CD4-positive, alpha-beta T cell treated with Interleukin-6 for 4 hours (primary cell): ENCODE measurements at regions not wholly inside any gene's neighbourhood (a gene's known extent, or its start where the extent isn't known, plus 50 kb on each side); places are given as distances from the start of the nearest gene placed in this dataset.

Experiments used
- DNase-seq: peaks from one replicate; pipeline ENCODE4 v3.0.0-alpha.2; 2020; ENCODE audit warnings: mixed read lengths

- DNase-seq, result peak; percentile 9
Observed at GRCh38 chr16:86664522-86665318, 86.4 kb downstream of the FOXL1 start.

- DNase-seq, result no peak
Observed at GRCh38 chr16:86665319-86665675, 86.9 kb downstream of the FOXL1 start.

DNA sequence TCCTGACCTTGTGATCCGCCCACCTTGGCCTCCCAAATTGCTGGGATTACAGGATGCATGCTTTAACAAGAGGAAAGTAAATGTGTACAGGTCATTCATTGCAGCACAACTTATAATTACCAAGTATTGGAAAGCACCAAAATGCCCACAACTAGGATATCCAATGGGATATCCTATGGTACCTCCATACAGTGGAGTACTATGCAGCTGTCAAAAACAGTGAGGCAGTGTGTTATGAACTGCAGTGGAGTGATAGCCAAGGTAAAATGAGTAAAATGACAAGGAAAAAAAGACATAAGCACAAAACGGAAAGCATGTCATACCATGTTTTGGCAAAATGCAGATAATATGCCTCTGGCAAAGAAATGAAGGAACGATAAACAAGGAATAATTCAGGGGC lies 87.6 kb downstream of the FOXL1 start:
- no peak for DNase-seq

DNA sequence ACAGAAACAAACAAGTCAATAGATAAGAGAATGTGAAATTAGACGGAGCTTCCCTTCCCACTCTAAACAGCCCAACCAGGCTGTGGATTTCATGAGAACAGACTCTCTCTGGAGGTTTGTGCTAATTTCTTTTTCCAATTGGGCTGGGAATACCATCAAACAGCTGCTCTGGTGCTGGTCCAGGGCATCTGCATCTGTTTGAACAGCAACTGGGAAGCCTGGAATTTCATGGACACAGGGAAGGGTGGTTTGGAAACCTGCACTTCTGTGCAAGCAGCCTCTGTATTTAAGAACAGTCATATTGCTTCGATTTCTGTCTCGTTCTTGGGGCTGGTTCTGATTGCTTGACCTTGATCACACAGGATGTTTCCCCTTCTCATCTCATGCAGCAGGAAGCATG lies 88.7 kb downstream of the FOXL1 start:
- no peak for DNase-seq

DNA sequence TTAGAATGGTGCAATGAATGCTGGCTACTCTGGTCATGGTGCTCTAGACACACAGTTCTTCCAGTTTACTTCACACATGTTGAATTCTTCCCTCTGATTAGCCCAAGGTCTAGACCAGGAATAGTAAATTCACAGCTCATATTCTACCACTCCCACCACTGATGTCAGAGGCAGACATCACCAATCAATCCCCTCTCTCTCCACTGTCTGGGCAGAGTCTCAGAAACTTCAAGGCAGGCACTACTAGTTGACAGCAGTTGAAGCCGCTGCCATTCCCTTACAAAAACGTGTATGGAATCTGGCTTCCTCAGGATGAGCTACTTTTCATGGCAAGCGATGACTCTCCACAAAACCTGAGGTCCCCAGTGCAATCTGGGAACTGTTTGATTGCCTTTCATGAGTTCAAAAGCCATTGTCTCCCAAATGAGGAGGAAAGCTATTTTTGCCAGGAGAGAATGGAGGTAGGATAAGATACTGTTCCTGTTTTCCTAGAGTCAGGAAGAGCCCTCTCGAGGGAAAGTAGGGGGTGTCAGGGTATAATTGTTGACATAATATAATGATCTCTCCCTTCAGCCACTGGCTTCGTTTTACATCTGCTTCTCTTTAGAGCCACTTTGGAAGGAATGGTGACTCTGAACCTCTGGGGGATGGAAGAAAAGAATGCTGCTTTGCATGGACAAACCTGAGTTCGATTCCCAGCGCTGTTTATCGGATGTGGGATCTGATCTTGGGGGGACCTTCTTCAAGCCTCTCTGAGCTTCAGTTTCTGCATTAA lies 90.0 kb downstream of the FOXL1 start:
- DNase-seq, result no peak

- no peak for DNase-seq
Observed at GRCh38 chr16:86669285-86669805, 91.0 kb downstream of the FOXL1 start.

GRCh38 chr16:86669937-86670749 lies 91.8 kb downstream of the FOXL1 start:
- DNase-seq, result no peak

- no peak for DNase-seq
Observed at GRCh38 chr16:86670750-86671234, 92.4 kb downstream of the FOXL1 start.

GRCh38 chr16:86671486-86672178 lies 93.3 kb downstream of the FOXL1 start:
- no peak for DNase-seq

DNA sequence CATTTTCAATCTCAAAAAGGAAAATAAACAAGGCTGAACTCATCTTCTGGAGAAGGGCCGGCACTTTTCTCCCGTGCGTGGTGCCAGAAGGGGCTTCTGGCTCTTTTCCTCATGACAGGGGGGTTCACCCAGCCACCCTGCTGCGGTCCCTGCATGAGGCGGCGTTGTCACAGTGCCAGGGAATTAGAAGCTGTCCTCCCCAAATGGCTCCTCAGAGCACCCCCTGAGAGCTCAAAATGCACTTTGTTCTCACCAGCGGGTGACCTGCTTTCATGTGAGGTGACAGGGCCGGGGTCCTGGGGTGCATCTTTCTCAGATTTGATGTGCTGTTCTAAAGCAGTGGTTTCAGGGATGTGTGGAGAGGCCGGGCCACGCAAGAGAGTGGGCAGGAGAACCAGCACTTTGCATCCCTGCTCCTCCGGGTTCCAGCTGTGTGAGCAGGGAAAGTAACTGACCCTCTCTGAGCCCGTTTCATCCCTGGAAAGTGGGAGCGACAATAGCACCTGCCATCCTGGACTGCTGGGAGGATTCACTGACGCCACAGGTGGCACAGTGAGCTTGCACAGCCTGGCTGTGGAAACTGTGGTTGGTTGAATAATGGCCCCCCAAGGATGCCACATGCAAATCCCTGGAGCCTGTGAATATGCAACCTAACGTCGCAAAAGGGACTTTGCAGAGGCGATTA lies 94.0 kb downstream of the FOXL1 start:
- DNase-seq, result no peak

DNA sequence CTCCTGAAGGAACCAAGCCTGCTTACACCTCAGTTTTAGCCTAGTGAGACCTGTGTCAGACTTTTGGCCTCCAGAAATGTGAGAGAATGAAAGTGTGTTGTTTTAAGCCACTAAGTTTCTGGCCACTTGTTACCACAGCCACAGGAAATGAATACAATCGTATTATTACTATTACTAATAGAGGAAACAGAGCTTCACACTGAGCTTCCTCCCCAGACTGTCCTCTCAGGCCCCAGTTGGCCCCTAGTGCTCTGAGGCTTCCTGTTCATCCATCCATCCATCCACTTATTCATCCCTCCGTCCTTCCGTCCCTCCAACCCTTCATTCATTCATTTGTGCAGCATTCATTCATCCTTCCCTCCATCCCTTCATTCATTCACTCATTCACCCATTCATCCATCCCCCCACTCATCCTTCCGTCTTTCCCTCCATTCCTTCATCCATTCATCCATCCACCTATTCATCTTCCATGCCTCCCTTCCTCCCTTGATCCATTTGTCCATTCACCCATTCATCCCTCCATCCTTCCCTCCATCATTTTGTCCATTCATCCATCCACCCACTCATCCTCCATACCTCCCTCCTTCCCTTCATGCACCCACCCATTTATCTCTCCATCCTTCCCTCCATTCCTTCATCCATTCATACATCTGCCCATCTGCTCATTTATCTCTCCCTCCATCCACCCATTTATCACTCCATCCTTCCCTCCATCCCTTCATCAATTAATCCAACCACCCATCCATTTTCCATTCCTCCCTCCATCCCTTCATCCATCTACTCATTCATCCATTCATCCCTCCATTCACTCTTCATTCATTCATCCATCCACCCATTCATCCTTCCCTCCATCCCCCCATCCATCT lies 95.0 kb downstream of the FOXL1 start:
- no peak for DNase-seq

- DNase-seq, result no peak
Observed at GRCh38 chr16:86673956-86674453, 95.7 kb downstream of the FOXL1 start.

DNA sequence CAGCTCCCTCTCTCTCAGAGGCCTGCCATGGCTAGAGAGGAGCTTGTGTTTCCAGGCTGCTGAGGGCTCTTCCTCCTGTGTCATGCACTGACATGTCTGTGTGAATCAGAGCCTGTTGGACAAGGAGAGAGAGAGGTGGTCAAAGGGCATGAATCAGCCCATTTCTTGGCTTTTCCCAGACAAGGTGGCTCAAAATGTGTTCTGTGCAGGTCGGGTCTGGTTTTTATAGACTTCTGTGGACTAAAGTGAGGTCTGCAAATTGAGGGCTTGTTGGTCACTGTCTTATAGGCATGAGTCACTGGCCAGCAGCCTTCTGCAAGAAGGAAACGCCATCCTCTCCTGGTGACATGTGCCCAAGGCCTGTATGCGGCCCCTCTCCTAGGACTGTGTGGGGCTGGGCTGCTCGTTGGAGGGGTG lies 97.9 kb downstream of the FOXL1 start:
- no peak for DNase-seq

GRCh38 chr16:86679490-86679889 lies 101.1 kb downstream of the FOXL1 start:
- no peak for DNase-seq

- no peak for DNase-seq
Observed at GRCh38 chr16:86680162-86680561, 101.8 kb downstream of the FOXL1 start.

DNA sequence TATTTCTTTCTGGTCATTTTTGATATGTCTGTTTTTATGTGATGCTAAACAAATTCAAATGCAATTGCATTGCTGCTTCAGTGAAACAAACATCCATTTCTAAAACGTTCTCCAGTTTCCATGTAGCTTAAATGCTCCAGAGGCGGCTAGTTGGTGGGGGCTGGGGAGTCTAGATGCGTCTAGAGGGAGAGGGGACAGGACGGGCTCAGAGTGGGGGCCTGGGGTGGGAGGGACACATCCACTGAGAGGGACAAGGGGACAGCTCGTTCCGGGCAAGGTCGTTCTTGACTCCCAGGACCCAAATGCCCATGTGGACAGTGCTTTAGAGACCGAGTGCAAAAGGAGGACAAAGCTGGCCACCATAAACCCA lies 102.3 kb downstream of the FOXL1 start:
- no peak for DNase-seq

- no peak for DNase-seq
Observed at GRCh38 chr16:86681031-86681756, 102.8 kb downstream of the FOXL1 start.

DNA sequence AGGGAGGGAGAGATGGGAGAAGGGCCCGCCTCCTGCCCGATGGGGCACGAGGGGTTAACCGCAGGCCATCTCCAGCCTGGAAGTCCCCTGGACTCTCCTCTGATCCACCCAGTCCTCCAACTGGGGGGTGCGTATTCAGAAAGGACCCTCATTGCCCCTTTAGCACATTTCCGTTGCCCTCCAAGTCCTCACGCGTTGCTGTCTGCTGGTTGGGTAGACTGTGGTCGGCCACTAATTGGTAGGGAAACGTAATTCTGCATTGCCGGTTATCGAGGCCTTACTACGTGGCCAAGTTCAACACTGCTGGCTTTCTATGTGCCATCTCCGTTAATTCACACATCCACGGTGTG lies 103.4 kb downstream of the FOXL1 start:
- DNase-seq, result no peak

GRCh38 chr16:86682219-86682904 lies 104.0 kb downstream of the FOXL1 start:
- DNase-seq, result no peak
